22Rv1 (cell line): ENCODE measurements at regions not wholly inside any gene's neighbourhood (a gene's known extent, or its start where the extent isn't known, plus 50 kb on each side); places are given as distances from the start of the nearest gene placed in this dataset.

Experiments
- H3K27ac ChIP-seq: fragments of 450-650 bp; 2 replicates; pipeline ENCODE4 v1.5.1; 2017
- CTCF ChIP-seq: fragments of 450-650 bp; IDR thresholded peaks from 2 replicates; pipeline ENCODE4 v1.5.1; 2017; ENCODE audit warnings: mild to moderate bottlenecking
- ZFX ChIP-seq: fragments of 450-650 bp; IDR thresholded peaks from 2 replicates; pipeline ENCODE4 v1.6.1; 2017; ENCODE audit warnings: antibody characterized with exemption, borderline replicate concordance

DNA sequence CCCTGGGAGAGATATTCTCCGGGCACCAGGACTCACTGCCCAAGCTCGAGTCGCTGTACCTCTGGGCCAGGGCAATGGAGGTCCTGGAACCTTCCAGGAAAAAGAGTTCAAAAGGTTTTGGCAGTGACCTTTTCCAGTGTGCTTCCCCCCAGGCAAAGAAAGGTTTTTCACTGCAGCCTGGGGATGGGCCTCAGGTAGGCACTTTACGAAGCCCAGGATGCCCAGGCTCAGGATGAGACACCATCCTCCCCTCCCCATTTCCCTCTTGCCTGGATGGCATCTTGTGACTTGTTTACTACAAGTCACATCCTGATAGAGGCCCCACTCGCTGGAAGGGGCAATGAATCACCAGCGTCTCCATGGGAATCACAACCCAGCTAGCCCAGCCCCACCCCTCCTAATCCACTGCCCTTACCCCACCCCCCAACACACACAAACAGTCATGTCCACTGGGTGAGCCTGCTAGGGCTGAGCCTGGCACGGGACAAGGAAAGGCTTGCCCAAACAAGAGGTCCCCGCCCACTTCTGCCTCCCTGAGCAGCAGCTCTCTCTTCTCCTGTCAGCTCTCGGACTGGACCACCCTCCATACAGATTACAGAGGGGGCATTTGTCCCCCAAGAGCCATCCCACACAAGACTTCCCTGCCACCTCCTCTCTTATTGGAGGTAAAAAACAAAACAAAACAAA, 93.8 kb upstream of the SMNDC1 start:
- TF ChIP-seq CTCF, result no peak
- no peak for TF ChIP-seq ZFX
- H3K27ac ChIP-seq, result 0 out of 2 replicates have a peak overlapping the region, but pooled peaks have one; percentile 18

- TF ChIP-seq ZFX (no peak), CTCF (no peak)
- no peak overlapping the region for H3K27ac ChIP-seq
Measured at GRCh38 chr10:110399106-110399964, 94.6 kb upstream of the SMNDC1 start.

GRCh38 chr10:110399965-110400933, 95.5 kb upstream of the SMNDC1 start:
- no peak overlapping the region for H3K27ac ChIP-seq
- TF ChIP-seq ZFX, result no peak

- no peak overlapping the region for H3K27ac ChIP-seq
- TF ChIP-seq CTCF (no peak), ZFX (no peak)
Measured at GRCh38 chr10:110401401-110402076, 96.2 kb upstream of the DUSP5 start.

DNA sequence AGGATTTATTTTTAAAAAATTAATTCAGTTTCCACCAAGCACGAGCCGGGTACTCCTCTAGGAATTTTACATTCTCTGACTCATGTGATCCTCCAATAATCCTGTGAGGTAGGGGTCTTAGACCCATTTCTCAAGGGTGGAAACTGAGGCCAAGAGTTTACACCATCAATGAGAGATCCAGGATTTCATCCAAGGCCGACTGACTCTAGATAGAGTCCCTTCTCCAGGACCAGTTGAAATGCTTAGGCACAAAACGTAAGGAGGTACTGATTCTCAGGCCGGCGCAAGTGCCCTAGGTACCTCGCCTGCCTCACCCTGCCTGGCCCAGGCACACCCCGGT, 95.7 kb upstream of the DUSP5 start:
- H3K27ac ChIP-seq, result no peak overlapping the region
- no peak for TF ChIP-seq ZFX
- no peak for TF ChIP-seq CTCF

- no peak for TF ChIP-seq CTCF
- TF ChIP-seq ZFX, result no peak
- H3K27ac ChIP-seq, result no peak overlapping the region
Measured at GRCh38 chr10:110403593-110403992, 94.1 kb upstream of the DUSP5 start.

GRCh38 chr10:110404413-110404812, 93.3 kb upstream of the DUSP5 start:
- TF ChIP-seq CTCF (no peak), ZFX (no peak)
- H3K27ac ChIP-seq, result no peak overlapping the region
